NCI-H510A treated with DMSO at 0.1 percent for 48 hours (cell line): ENCODE measurements at regions not wholly inside any gene's neighbourhood (a gene's known extent, or its start where the extent isn't known, plus 50 kb on each side); places are given as distances from the start of the nearest gene placed in this dataset.

Source experiments
- DNase-seq: peaks from one replicate; lab custom pipeline; 2025; lab: John Stamatoyannopoulos, UW

DNA sequence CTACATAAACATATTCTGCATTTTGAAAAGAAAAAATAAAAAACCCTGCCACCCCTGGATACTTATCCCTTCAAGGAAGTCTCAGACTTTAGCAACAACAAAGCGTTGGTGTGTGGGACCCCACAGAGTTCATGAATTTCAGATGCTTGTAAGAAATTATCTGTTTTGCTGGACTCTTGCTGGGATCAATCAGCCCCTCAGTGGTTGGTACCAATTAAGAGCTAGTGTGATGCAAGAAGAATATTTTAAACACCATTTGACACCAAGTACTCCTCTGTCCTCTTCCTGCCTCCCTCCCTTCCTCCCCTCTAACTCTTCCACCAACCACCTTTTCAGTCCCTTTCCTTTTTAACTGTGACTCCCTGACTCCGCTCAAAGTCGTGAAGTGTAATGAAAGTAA, 51.5 kb downstream of the SST start:
- no peak for DNase-seq

DNA sequence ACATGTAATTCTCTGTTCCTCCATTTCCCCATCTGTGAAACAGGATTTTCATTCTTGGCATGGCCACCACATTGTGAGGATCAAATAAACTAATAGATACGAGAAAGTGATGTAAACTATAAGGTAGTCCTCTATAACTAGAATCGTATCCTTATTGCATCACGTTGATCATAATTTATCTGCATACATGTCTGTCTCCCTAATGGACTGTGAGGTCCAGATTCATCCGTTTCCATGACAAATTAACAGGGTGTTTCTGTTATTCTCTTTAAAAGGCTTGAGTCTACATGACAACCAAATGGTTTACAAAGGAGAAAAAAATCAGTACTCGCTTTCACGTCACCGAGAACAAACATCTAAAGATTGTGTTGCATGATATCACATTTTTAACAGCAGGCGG, 53.0 kb downstream of the SST start:
- no peak for DNase-seq

DNA sequence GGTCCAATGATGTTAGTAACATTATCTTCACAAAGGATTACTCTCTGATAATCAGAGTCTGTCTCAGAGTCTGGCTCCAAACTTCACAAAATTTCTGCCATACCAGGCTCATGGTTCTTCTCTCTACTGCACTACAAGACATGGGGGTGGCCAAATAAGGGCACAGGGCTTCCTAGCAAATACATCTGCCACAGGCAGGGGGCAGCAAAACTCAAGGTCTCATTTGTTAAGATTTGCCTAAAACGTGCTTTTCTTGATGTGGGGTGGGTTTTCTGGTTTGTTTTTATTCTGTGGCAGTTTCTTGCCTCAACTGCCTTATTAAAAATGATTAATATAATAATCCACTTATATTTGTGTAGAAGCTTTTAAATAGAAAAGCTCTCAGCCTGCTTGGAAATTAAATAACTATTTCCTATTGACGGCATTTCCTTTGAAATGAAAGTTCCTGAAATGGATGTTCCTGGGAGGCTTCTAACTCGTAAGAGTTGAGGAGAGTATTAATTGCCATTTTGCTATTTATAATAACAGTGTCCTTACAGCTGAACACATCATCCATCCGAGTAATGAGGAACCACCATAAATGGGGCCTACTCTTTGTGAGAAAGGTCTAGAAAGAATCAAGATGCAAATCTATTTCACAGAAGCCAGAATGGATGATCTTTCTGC, 53.8 kb downstream of the SST start:
- DNase-seq = peak; percentile 51

DNA sequence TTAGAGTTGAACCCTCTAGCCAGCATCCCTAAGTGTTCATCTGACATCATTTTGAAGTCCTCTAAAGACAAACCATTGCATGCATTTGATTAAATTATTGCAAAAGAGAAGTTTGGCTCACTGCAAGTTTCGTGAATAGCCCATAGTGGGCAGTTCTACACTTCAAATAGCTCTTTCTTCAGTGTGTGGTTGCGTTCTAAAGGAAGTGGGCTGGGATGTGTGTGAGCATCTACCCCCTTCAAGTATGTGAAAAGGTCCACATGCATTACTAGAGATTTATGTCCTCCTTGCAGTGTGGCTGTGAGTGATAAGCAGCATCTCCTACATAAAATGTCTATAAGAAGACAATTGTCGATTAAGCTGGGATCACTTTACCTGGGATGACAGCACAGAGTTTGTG, 54.6 kb downstream of the SST start:
- DNase-seq = no peak

DNA sequence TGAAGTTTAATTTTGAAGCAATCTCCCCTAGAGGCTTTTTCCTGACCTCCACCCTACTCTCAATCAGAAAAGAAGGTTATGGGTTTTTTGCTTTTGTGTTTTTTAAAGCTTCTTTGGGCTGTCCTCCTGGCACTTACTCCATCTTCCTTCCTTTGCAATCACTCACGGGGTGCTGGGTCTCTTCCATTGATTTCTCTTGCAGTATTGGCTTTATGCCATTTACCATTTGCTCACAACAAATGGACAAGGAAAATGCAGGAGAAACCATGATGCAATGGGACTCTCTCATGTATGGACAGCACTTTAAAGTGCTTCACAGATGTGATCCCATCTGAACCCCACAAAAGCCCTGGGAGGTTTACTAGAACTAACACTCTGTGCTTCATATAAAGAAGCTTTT, 57.5 kb downstream of the SST start:
- DNase-seq = no peak

DNA sequence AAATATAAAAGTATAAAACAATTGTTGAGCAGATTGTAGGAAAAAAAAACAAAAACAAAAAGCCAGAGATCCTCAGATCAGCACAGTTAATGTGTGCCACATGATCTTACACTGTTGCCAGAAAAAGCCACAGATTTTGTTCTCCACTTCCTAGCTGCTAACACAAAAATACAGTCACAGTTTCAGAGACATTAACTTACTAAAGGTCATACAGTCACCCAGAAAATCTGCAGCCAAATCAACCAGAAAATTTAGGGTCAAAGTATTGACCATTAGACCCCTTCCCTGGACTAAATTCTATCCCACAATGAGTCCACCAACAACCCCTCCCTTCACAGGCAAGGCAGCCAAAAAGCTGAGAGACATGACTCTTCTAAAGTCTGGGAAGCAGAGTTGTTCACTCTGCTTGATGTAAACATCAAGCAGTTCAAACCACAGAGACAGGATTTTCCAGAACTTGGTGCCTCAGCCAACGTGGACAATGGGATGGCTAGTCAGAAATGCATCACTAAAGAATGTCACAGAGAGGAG, 59.1 kb downstream of the SST start:
- no peak for DNase-seq

DNA sequence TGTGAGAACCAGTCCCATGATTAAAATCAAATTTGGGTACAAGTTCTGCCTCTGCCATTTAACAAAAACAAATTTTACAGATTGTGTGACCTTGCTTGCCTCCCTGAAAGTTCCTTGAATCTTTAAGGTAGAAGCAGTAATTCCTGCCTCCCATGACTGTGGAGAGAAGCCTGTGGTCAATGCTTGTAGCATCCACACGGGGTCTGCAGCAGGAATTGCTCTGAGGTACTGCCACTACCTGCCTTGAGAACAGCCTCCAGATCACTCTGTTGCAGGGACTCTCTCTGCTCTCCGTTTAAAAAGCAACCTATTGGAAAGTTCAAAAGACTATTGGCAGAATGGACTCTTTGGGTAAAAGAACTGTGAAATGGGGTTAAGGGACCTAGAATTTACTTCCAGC, 75.9 kb downstream of the SST start:
- no peak for DNase-seq

DNA sequence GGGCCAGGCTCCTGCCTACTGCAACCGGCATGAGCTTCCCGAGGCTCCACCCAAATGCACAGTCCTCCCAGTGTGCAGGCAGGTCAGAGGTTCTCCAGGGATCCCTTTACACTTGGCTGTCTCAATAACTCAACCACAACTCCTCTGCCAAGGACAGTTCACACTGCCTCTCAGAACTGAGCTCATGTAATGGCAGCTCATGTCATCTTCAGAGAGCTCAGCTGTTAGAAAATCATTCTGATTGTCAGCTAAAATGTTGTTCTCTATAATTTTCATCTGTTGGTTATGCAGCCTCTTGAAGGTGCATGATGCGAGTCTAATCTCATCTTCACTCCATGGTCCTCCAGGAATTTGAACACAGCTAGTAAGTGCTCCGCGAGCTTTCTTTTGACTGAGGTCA, 76.7 kb downstream of the SST start:
- DNase-seq = no peak

DNA sequence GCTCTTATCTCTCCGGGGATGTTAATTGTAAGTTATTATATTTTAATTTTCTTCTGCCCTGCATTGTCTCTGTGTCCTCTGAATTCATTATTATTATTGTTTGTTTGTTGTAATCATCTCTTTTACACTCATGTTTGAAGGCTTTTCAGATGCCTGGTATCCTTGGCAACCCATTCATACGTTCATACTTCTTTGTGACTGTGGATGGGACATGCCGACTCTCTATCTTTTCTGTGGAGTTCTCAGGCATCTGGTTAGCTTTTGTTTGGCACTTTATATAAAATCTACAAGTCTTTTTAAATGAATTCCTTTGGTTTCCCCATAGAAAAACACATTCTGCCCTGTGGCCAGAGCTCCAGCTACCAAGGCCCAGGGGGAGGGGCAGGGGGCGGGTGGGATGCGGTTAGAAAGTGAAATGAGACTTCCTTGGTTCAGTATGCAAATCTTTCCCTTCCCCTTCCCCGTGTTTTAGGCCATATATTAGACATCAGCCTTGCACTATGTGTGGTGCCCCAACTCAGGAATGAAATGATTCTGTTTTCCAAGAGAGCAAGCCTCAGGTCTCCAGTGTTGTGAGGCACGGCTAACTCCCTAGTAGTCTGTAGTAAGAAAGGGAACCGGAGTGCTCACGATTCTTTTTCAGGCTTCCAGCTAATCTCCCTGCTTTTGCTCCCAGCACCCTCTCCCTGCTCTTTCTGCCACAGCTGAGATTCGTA, 79.2 kb downstream of the SST start:
- no peak for DNase-seq

DNA sequence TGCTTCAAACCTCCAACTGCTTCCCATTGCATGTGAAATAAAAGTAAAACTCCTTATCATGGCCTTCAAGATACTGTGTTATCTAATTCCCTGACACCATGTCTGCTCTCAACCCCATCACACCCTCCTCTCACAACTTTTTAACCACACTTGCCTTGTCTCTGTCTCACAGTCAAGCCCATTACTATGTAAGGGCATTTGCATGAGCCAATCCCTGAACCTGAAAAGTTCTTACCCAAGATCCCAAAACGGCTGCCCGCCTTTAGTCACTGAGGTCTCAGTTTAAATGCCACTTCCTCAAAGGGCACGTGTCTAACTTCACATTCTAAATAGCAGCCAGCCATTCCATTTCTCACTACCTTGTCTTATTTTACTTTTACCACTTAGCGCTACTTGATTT, 83.1 kb downstream of the SST start:
- no peak for DNase-seq

DNA sequence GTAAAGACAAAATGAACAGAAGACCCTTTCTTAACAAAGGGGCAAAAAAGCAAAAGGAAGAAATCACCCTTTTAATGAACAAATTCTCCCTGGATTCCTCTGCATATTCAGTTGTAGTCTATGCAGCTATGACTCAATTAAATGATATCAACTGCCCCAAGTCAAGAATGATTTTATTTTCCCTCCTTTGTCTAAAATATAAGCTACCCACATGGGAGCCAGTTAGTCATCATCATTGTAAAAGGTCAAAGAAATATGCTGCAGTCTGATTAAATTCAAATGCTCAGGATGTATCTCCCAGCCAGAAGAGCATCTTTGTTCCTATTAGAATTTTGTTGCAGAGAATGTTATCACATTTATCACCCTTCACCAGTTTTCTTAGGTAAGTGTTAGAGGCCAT, 84.0 kb downstream of the SST start:
- no peak for DNase-seq

DNA sequence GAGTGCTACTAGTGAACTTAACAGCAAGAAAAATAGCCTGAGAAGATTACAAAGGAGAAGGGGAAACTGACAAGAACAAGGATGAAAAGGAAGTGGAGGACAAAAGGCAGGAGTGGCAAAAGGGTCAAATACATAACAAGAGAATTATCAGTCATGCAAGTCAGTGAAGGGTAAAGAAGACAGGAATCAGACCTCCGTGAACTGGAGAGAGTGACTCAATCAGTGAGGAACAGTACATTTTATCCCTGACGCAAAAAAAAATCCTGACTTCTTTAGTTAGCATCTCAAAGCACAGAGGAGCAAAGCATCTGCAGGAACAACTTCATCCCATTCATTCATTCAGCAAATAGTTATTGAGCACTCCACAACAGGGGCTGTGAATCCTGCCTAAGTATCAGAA, 97.8 kb downstream of the SST start:
- no peak for DNase-seq

DNA sequence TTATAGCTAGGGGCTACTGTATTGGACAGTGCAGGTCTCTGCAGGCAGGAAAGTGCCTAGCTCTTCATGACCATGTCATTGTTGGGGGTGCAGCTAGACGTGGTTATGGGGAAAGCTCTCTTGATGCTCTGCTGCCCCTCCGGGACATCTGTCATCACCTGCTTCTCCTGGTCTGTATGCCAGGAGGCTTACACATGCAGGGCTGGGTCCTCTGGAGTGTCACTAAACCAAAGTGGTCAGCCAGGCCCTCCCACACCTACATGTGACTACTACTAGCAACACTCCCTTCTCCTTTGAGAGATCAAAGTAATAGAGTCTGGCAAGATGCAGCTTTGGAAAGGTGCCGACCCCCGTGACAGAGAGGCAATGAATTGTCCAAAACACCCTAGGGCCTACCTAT, 98.5 kb downstream of the SST start:
- DNase-seq = no peak

DNA sequence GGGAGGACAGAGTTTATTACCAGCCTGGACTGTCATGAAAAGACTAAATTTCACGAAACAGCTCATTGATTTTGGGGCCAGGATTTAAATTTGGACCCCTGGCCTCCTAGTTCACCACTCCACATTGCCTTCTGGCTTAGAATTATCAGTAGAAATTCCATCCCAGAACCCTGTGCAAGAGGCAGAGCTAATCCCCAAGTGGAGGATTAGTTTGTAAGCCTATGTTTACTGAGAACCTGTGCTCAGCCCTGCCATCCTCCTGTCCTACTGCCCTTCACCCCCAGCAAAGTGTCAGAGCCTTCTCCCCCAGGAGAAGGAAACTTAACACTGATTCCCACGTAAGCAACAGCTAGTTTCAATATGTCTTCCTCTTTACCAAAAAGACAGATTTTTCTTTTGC, 99.4 kb downstream of the SST start:
- DNase-seq = no peak

DNA sequence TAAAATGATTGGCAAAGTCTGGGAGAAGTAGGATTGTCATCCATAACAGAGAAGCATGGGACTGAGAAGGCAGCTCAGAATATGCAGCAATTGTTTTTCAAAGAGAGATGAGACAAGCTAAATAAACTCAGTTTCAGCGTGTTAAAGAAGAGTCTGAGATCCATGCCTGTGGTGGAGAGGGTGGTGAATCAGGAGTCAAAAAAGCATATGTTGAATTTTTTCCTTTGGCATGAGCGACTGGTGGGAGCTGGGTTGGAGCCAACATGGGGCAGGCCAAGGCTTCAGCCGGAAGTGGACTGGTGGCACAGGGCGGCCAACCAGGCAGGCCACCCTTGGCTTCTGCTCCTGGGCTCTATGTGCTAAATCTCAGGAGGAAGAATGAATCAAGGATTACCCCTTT, 102.0 kb downstream of the SST start:
- DNase-seq = no peak

DNA sequence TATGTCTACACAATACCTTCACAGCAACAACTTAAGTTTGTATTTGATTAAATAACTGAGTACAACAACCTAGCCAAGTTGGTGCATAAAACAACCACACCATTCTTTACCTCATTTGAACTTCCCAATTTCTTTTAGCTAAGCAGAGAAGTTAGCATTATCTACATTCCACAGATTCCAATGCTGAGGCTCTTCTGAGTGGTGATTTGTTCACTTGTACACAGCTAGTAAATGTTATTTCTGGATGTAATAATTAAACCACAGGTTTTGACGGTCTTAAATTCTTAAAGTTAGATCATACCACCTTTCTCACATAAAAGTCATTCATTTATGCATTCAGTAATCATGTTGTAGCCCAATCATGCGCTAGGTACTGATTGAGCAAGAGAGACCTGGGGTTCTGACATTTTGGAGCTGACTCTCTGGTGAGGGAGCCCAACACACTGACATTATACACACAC, 102.5 kb downstream of the SST start:
- no peak for DNase-seq

DNA sequence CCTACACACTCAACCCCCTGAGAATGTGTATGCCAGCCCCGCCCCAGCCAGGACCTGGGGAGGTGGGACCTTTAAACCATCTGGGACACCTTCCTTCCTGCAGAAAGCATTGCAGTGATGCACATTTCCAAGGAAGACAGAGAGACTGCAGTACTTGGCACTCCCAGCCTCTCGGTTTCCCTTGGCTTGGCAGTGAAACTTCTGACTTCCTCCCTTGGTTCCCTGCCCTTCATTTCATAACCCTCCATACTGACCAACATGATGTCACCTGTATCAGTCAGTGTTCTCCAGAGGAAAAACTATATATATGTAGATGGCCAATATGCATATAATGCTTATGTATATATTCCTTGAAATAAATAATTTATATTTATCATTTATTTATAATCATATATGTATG, 103.2 kb downstream of the SST start:
- no peak for DNase-seq

DNA sequence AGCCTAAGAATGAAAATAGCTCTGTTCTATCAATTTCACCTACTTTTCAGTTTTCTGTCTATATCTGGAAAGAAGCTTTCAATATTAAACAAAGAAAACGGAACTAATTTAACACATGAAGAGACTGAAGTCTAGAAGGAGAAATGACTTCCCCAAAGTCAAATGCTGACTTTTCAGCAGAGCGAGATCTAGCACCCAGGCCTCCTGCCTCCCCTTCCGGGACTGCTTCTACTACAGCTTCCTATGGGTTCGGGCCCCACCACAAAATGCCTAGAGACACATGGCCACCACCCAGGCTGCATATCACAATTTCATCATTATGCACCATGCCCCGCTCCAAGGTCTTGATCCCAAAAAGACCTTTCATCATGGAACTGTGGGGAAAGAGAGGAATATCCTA, 104.5 kb downstream of the SST start:
- no peak for DNase-seq

DNA sequence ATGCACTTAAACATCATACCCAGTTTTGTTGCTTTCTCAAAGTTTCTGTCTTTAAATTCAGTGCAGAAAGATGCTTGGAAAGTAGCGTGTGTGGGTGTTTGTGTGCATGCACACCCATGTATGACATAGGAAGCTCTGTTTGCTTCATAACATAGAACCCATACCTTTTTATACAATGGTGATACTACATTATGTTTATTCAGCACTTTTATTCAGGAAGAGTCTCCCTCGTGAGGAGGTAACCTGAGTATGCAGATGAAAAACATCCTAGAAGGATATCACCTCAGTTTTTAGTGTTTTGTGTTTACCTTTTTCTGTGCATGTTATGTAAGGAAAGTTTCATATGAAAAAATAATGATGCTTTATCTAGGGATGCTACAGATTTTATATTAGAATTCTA, 111.2 kb downstream of the SST start:
- no peak for DNase-seq

DNA sequence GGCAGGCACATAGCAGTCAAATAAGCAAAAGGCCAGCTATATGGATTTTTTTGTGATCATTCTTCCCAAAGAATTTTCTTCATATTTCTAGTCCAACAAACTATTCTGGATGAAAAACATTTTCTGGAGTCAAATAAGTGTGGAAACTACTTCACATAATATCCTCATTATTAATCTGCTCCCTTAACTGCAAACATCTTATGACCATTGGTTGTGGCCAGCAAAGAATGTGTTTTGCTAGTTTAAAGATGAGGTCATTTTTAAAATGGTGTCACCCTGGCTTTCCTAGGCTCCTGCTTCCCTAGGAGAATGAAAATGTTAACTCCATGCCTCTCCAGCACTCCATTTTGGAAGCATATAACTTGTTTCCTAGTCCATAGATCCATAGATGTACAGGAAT, 118.8 kb downstream of the SST start:
- no peak for DNase-seq

DNA sequence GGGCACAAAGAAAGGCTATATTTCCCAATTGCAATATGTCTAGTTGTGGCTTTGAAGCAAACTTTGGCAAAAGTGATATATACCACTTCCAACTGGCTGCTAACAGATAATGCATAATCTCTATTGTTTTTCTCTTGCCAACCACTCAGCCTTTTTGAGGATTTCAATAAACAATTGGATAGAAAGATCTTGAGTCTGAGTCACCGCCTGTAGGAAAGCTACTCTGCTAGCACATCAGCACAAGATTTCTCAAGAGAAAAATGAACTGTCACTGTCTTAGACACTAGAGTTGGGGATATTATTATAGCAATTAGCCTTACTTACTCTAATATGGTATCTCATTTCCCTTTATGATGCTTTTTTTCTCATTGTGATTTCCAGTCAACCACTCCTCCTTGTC, 119.7 kb downstream of the SST start:
- no peak for DNase-seq

DNA sequence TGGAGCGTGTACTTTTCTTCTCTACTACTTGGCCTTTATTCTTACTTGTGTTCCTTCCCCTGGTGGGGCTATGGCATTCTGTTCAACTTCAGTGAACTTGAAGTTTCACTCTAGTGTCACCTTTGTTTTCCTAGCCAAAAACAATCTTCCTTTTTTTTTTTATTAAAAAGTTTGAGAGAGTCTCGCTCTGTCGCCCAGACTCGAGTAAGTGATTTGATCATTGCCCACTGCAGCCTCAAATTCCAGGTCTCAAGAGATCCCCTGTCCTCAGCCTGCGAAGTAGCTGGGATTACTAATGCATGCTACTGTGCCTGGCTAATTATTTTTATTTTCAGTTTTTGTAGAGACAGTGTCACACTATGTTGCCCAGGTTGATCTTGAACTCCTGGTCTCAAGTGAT, 124.8 kb downstream of the SST start:
- DNase-seq = no peak

DNA sequence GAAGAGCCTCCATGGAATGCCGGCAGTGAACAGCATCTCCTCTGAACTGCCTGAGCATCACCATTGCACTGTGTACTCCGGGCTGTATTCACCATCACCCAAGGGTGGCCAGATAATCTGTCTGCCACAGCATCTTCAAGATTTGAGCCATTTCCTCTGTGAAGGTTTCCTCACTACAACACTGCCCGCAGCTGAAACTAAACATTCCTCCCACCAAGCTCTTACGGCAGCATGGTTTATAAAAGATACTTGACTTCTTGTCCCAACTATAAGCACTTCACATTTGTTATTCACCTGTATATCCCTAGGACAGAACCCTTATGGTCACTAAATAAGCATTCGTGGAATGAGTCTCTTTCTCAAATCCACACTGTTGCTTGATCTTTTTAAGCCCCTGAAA, 125.9 kb downstream of the SST start:
- DNase-seq = no peak

DNA sequence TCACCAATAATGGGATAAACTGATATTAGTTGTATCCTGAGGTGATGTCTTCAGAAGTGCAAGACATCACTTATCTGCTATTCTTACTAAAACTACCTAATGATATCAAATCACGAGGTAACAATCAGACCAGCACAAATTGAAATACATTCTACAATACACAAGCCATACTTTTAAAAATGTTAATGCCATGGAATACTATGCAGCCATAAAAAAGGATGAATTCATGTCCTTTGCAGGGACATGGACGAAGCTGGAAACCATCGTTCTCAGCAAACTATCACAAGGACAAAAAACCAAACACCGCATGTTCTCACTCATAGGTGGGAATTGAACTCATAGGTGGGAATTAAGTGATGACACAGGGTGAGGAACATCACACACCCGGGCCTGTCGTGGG, 129.3 kb downstream of the SST start:
- DNase-seq = no peak
